Medulla oblongata (tissue), 1 donor: ENCODE measurements at regions not wholly inside any gene's neighbourhood (a gene's known extent, or its start where the extent isn't known, plus 50 kb on each side); places are given as distances from the start of the nearest gene placed in this dataset.

ENCODE experiments used
- DNase-seq: peaks from one replicate; pipeline ENCODE4 v3.0.0-alpha.2; 2015; ENCODE audit errors: extremely low spot score

GRCh38 chr3:144295613-144296012 is 324.0 kb downstream of the DIPK2A start:
- no peak for DNase-seq

GRCh38 chr3:144296808-144297207 is 325.2 kb downstream of the DIPK2A start:
- no peak for DNase-seq

GRCh38 chr3:144301863-144302262 is 330.2 kb downstream of the DIPK2A start:
- no peak for DNase-seq

- no peak for DNase-seq
Observed at GRCh38 chr3:144307951-144308350, 336.3 kb downstream of the DIPK2A start.

GRCh38 chr3:144308396-144308795 is 336.8 kb downstream of the DIPK2A start:
- no peak for DNase-seq

- DNase-seq: no peak
Observed at GRCh38 chr3:144312702-144313101, 341.1 kb downstream of the DIPK2A start.

- DNase-seq: no peak
Observed at GRCh38 chr3:144314946-144315345, 343.3 kb downstream of the DIPK2A start.

GRCh38 chr3:144317961-144318360 is 346.3 kb downstream of the DIPK2A start:
- no peak for DNase-seq

GRCh38 chr3:144324076-144324475 is 352.5 kb downstream of the DIPK2A start:
- no peak for DNase-seq

- DNase-seq: no peak
Observed at GRCh38 chr3:144332868-144333267, 361.2 kb downstream of the DIPK2A start.

- no peak for DNase-seq
Observed at GRCh38 chr3:144341471-144341870, 369.8 kb downstream of the DIPK2A start.

- no peak for DNase-seq
Observed at GRCh38 chr3:144343343-144343742, 371.7 kb downstream of the DIPK2A start.

- DNase-seq: no peak
Observed at GRCh38 chr3:144343777-144344176, 372.2 kb downstream of the DIPK2A start.

GRCh38 chr3:144344925-144345548 is 373.4 kb downstream of the DIPK2A start:
- DNase-seq: no peak

GRCh38 chr3:144350125-144350524 is 378.5 kb downstream of the DIPK2A start:
- DNase-seq: no peak

GRCh38 chr3:144351011-144351410 is 379.4 kb downstream of the DIPK2A start:
- no peak for DNase-seq

- DNase-seq: no peak
Observed at GRCh38 chr3:144351773-144352365, 380.2 kb downstream of the DIPK2A start.

- DNase-seq: no peak
Observed at GRCh38 chr3:144358191-144358590, 386.6 kb downstream of the DIPK2A start.

GRCh38 chr3:144361002-144361401 is 389.4 kb downstream of the DIPK2A start:
- DNase-seq: no peak

- DNase-seq: no peak
Observed at GRCh38 chr3:144362126-144362525, 390.5 kb downstream of the DIPK2A start.

- DNase-seq: no peak
Observed at GRCh38 chr3:144363856-144364255, 392.2 kb downstream of the DIPK2A start.

GRCh38 chr3:144364737-144365136 is 393.1 kb downstream of the DIPK2A start:
- DNase-seq: no peak

- no peak for DNase-seq
Observed at GRCh38 chr3:144369129-144369879, 397.7 kb downstream of the DIPK2A start.
